ENCODE measurements at regions not wholly inside any gene's neighbourhood (a gene's known extent, or its start where the extent isn't known, plus 50 kb on each side); places are given as distances from the start of the nearest gene placed in this dataset.
"Not testable (repeated sequence)": the region's sequence is repeated elsewhere in the genome, so short reads cannot be mapped to it uniquely, and the experiment has no call there.

DNA sequence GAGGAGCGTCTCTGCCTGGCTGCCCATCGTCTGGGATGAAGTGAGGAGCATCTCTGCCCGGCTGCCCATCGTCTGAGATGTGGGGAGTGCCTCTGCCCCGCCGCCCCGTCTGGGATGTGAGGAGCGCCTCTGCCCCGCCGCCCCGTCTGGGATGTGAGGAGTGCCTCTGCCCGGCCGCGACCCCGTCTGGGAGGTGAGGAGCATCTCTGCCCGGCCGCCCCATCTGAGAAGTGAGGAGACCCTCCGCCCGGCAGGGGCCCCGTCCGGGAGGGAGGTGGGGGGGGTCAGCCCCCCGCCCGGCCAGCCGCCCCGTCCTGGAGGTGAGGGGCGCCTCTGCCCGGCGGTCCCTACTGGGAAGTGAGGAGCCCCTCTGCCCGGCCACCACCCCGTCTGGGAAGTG, 129.3 kb downstream of the ZNF486 start:
- not testable (repeated sequence) for H3K4me3 ChIP-seq (ENCODE audit: low read depth, low read length)

DNA sequence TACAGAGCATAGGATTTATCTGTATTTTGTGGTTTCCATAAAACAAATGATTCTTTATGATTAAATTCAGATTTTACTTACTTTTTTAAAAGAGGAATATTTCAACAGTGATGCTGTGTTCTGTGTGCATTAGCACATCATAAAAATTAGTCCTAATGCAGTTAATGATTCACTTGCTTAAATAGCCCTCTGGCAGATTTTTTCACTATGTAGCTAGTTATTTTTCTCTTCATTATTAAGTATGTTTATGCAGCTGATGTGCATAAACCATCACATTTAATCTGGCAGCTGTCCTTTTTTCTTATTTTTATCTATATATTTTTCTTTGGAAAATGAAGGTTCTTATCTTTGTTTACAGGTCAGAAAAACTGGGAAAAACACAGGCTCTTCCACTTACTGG, 127.2 kb downstream of the ZNF486 start:
- H3K4me3 ChIP-seq (ENCODE audit: low read depth, low read length), result no peak overlapping the region

- not testable (repeated sequence) for H3K4me3 ChIP-seq (ENCODE audit: low read depth, low read length)
These were observed 125.5 kb downstream of the ZNF486 start for GRCh38 chr19:20292520-20292919.

- no peak overlapping the region for H3K4me3 ChIP-seq (ENCODE audit: low read depth, low read length)
These were observed 122.2 kb downstream of the ZNF486 start for GRCh38 chr19:20289186-20289585.

DNA sequence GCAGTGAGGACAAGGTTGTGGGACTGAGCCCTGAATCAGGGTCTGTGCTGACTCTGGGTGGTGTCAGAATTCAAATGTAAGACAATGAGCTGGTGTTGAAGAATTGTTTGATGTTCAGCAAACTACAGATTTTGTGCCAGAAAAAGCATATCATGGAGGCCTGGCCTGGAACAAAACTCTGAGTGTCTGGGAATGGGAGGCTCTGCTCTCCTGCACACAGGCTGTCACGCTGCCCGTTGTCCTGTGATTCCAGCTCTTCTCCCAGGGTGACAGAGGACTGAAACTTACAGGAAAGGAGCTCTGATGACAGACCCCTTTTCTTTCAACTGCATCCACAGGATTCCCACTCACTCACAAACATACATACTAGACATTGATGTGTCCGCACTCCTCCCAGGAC, 120.1 kb downstream of the ZNF486 start:
- no peak overlapping the region for H3K4me3 ChIP-seq (ENCODE audit: low read depth, low read length)

- H3K4me3 ChIP-seq (ENCODE audit: low read depth, low read length), result not testable (repeated sequence)
These were observed 118.9 kb downstream of the ZNF486 start for GRCh38 chr19:20285876-20286275.

GRCh38 chr19:20279516-20279915, 112.5 kb downstream of the ZNF486 start:
- H3K4me3 ChIP-seq (ENCODE audit: low read depth, low read length), result no peak overlapping the region

DNA sequence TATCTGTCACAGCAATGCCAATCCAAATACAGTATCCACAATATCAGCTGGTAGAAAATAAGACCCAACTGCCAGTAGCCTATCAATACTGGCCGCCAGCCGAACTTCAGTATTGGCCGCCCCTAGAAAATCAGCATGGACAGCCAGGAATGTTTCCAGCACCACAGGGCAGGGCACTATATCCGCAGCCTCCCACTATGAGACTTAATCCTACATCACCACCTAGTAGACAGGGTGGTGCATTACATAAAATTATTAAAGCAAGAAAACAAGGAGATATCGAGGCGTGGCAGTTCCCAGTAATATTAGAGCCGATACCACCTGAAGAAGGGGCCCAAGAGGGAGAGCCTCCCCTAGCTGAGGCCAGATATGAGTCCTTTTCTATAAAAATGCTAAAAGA, 111.3 kb downstream of the ZNF486 start:
- no peak overlapping the region for H3K4me3 ChIP-seq (ENCODE audit: low read depth, low read length)

GRCh38 chr19:20276732-20277082, 109.7 kb downstream of the ZNF486 start:
- H3K4me3 ChIP-seq (ENCODE audit: low read depth, low read length), result not testable (repeated sequence)

DNA sequence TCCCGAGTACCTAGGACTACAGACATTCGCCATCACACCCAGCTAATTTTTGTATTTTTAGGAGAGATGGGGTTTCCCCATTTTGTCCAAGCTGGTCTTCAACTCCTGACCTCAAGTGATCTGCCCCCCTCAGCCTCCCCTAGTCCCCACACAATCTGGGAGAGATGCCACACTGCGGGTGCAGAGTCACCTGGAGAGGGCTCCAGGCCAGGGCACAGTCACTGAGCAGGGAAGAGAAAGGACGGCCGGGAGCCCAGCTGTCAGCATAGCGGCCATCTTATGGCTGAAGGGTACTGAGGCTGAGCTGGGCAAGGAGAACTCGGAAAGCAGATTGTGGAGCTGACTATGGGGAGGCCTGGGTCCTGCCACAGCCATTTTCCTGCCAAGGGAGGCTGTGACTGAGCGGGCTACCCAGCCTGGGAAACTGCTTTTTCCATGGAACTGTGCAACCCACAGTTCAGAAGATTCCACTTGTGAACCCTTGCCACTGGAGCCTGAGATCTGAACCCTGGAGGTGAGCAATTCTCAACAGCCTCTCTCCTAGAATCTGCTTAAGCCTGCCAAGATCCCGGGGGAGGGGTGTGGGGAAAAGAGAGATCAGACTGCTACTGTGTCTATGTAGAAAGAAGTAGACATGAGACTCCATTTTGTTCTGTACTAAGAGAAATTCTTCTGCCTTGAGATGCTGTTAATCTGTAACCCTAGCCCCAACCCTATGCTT, 109.2 kb downstream of the ZNF486 start:
- H3K4me3 ChIP-seq (ENCODE audit: low read depth, low read length), result no peak overlapping the region

DNA sequence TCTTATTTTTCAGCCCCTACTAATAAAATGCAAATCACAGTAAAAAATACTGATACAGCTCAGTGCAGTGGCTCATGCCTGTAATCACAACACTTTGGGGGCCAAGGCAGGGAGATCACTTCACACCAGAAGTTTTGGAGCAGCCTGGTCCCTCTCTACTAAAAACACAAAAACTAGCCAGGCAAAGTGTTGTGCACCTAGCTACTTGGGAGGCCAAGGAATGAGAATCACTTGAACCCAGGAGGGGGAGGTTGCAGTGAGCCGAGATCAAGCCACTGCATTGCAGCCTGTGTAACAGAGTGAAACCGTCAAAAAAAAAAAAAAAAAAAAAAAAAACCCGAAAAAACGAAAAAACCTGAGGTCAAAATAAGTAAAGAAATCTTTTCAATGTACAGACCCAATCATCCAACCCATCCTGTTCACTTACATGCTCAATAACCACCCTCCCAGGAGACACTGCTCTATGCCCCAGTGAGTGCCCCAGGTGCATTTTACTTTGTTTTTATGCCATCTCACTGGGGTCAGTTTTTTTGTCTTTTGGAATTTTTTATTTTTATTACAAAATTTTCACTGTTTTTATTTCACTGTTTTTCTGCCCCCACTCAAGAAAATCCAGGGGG, 107.0 kb downstream of the ZNF486 start:
- no peak overlapping the region for H3K4me3 ChIP-seq (ENCODE audit: low read depth, low read length)

- no peak overlapping the region for H3K4me3 ChIP-seq (ENCODE audit: low read depth, low read length)
These were observed 106.4 kb downstream of the ZNF486 start for GRCh38 chr19:20273376-20273775.

DNA sequence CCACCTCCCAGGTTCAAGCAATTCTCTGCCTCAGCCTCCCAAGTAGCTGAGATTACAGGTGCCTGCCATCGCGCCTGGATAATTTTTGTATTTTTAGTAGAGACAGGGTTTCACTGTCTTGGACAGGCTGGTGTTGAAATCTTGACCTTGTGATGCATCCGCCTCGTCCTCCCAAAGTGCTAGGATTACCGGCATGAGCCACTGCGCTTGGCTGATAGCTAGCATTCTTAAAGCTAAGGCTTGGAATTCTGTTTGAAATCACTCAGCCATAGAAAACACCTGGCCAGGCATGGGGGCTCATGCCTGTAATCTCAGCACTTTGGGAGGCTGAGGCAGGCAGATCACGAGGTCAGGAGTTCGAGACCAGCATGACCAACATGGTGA, 105.6 kb downstream of the ZNF486 start:
- H3K4me3 ChIP-seq (ENCODE audit: low read depth, low read length), result not testable (repeated sequence)

DNA sequence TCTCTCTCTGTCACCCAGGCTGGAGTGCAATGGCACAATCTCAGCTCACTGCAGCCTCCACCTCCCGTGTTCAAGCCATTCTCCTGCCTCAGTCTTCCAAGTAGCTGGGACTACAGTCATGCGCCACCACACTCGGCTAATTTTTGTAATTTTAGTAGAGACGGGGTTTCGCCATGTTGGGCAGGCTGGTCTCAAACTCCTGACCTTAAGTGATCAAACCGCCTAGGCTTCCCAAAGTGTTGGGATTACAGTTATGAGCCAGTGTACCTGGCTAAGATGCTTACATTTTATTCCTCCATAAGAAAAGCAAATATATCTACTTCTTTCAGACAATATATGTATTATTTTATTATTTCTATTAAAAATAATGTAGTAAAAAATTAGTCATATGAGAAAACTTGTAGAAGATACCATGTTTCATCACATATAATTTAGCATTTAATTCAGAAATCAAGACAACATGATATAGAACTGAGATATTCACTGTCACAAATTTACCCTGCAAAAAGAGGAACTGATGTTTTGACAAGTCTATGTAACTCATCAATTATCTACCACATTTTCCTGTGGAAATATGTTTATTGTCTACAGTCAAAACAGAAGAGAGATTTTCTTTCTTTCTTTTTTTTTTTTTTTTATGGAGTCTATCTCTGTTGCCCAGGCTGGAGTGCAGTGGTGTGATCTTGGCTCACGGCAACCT, 105.1 kb downstream of the ZNF486 start:
- H3K4me3 ChIP-seq (ENCODE audit: low read depth, low read length), result not testable (repeated sequence)

GRCh38 chr19:20271215-20271926, 104.4 kb downstream of the ZNF486 start:
- H3K4me3 ChIP-seq (ENCODE audit: low read depth, low read length), result no peak overlapping the region

DNA sequence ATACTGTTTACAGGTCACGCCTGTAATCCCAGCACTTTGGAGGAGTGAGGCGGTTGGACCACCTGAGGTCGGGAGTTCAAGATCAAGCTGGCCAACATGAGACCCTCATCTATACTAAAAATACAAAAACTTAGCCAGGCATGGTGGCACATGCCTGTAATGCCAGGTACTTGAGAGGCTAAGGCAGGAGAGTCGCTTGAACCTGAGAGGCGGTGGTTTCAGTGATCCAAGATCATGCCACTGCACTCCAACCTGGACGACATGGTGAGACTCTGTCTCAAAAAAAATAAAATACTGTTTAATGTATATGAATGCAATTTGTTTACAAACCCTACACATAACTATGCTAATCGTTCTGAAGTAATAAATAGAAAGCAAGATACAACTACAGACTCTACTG, 102.4 kb downstream of the ZNF486 start:
- no peak overlapping the region for H3K4me3 ChIP-seq (ENCODE audit: low read depth, low read length)

GRCh38 chr19:20261513-20261912, 94.5 kb downstream of the ZNF486 start:
- not testable (repeated sequence) for H3K4me3 ChIP-seq (ENCODE audit: low read depth, low read length)

DNA sequence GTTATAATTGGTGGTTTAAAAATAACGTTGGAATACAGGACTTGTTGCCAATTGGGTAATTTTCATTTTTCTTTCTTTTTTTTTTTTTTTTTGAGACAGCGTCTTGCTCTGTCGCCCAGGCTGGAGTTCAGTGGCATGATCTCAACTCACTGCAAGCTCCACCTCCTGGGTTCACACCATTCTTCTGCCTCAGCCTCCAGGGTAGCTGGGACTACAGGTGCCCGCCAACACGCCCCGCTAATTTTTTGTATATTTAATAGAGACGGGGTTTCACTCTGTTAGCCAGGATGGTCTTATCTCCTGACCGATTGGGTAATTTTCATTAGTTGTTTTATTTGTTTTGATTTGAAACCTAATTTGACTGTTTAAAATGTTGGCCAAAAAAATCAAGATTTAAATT, 93.7 kb downstream of the ZNF486 start:
- not testable (repeated sequence) for H3K4me3 ChIP-seq (ENCODE audit: low read depth, low read length)

- H3K4me3 ChIP-seq (ENCODE audit: low read depth, low read length), result no peak overlapping the region
These were observed 92.6 kb downstream of the ZNF486 start for GRCh38 chr19:20259615-20260014.

GRCh38 chr19:20256606-20257005, 89.6 kb downstream of the ZNF486 start:
- no peak overlapping the region for H3K4me3 ChIP-seq (ENCODE audit: low read depth, low read length)

DNA sequence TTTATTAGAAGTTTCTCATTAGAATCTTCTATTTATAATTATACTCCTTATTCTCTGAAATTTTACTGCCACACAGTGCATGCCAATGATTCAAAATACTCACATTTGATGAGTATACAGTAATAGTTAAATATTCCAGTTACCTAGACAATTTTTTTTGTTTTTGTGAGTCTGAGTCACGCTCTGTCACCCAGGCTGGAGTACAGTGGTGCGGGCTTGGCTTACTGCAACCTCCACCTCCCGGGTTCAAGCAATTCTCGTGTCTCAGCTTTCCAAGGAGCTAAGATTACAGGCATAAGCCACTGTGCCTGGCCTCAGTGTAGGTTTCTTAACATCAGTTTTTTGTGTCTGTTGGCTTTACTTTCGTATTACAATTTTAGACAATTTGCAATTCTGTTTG, 87.1 kb downstream of the ZNF486 start:
- no peak overlapping the region for H3K4me3 ChIP-seq (ENCODE audit: low read depth, low read length)

GRCh38 chr19:20252613-20253012, 85.6 kb downstream of the ZNF486 start:
- no peak overlapping the region for H3K4me3 ChIP-seq (ENCODE audit: low read depth, low read length)
